ENCODE measurements at regions not wholly inside any gene's neighbourhood (a gene's known extent, or its start where the extent isn't known, plus 50 kb on each side); places are given as distances from the start of the nearest gene placed in this dataset.

- peak; percentile 49 for FAIRE-seq
- H2AFZ ChIP-seq (ENCODE audit: low read depth, low read length) = peak overlapping the region; percentile 76
- 0% methylated on average over 5 of the region's 5 CpGs for WGBS (ENCODE audit: insufficient coverage, low coverage, missing lambda C conversion rate)
- TF ChIP-seq L3MBTL2 (IDR thresholded peaks at IDR 0.05) = peak; percentile 28; the same call in 1 of the 2 replicates
- no peak for TF ChIP-seq KDM5B (IDR thresholded peaks at IDR 0.05; ENCODE audit: insufficient replicate concordance, low read depth, low read length)
- peak; percentile 29; the same call in 1 of the 2 replicates for TF ChIP-seq CXXC5 (CRISPR knock-in tag; IDR thresholded peaks at IDR 0.05)
- no peak for TF ChIP-seq THRB (CRISPR knock-in tag; conservative IDR thresholded peaks at IDR 0.05)
- TF ChIP-seq GATAD2B (IDR thresholded peaks at IDR 0.05; ENCODE audit: borderline replicate concordance) = 0 out of 2 replicates have a peak, but pooled peaks have one; percentile 12
- no peak for TF ChIP-seq TOE1 (IDR thresholded peaks at IDR 0.05; ENCODE audit: borderline replicate concordance)
- no peak for TF ChIP-seq TOE1 (CRISPR knock-in tag; IDR thresholded peaks at IDR 0.05; ENCODE audit: borderline replicate concordance, low read depth)
- TF ChIP-seq RCOR1 (IDR thresholded peaks at IDR 0.05; ENCODE audit: borderline replicate concordance in 1 of 2, low read depth in 2 of 2, low read length in 2 of 2) = peak in 1 of 2 experiments; percentile 61; a peak in 1 of 4 replicates
- no peak for TF ChIP-seq ID3 (CRISPR knock-in tag; IDR thresholded peaks at IDR 0.05)
- peak; percentile 71; the same call in 1 of the 2 replicates for TF ChIP-seq ID3 (tag; IDR thresholded peaks at IDR 0.05)
- TF ChIP-seq ZNF592 (IDR thresholded peaks at IDR 0.05) = peak; percentile 45; the same call in 1 of the 2 replicates
- peak; percentile 72 for TF ChIP-seq CBFA2T3 (IDR thresholded peaks at IDR 0.05)
- TF ChIP-seq TEAD4 (IDR thresholded peaks at IDR 0.05; ENCODE audit: low read length) = peak; percentile 26; the same call in 1 of the 2 replicates
- no peak for TF ChIP-seq TEAD4 (CRISPR knock-in tag; IDR thresholded peaks at IDR 0.05; ENCODE audit: borderline replicate concordance)
- TF ChIP-seq EGR1 (conservative IDR thresholded peaks at IDR 0.05) = 0 out of 2 replicates have a peak, but pooled peaks have one; percentile 16
- peak; percentile 47 for TF ChIP-seq CBFA2T2 (conservative IDR thresholded peaks at IDR 0.05)
- peak; percentile 32; the same call in 1 of the 2 replicates for TF ChIP-seq ZEB2 (IDR thresholded peaks at IDR 0.05)
Measured at GRCh38 chrX:110410603-110411002, 52.0 kb downstream of the RTL9 start.

More at GRCh38 chrX:110410603-110411002, 52.0 kb downstream of the RTL9 start:
- ATAC-seq = peak; percentile 12; the same call in 1 of the 3 replicates
- Histone ChIP-seq H3K9me3 (replicated peaks; ENCODE audit: control insufficient read depth, insufficient read depth, low read depth, low read length) (no peaks in the 10 kb centered on the region), H3K27ac (ENCODE audit: extremely low read depth, low read depth, low read length) (peak overlapping the region; percentile 86), H3K4me2 (ENCODE audit: insufficient read depth, low read length) (peak overlapping the region; percentile 72), H3K79me2 (ENCODE audit: control insufficient read depth, insufficient read depth, low read length) (no peaks in the 10 kb centered on the region), H3K4me3 (no peak overlapping the region), H4K20me1 (replicated peaks; ENCODE audit: control insufficient read depth, insufficient read depth, low read length) (no peaks in the 10 kb centered on the region), H3K4me1 (replicated peaks in 1 of 2; ENCODE audit: control insufficient read depth in 2 of 2, insufficient read depth in 2 of 2, low read length in 2 of 2) (peaks cover 32 to 49% of the 10 kb centered on the region in 2 experiments; a peak in 4 of 5 replicates), H3K9me1 (ENCODE audit: control insufficient read depth, insufficient read depth, low read length) (no peaks in the 10 kb centered on the region), H3K9ac (ENCODE audit: insufficient read depth in 1 of 2, low read depth in 2 of 2, low read length in 2 of 2) (peak overlapping the region; percentile 4 to 65; a peak in 3 of 4 replicates), H3K36me3 (ENCODE audit: control insufficient read depth, insufficient read depth, low read length) (no peaks in the 10 kb centered on the region; the same call in 2 of the 3 replicates), H3K27me3 (ENCODE audit: control insufficient read depth in 2 of 2, insufficient read depth in 2 of 2, low read length in 2 of 2) (no peaks in the 10 kb centered on the region)
- intact Hi-C loops (cut with micrococcal nuclease) (loop anchor here (10.0 kb wide), 1 partner anchor 496 kb away; no protein-coding TSS in a partner anchor), in situ Hi-C loops (cut with MboI) (loop anchor here (25.0 kb wide), 1 partner anchor 498 kb away; no protein-coding TSS in a partner anchor)
- ChIA-PET CTCF (ENCODE audit: low intra/inter-chr PET ratio) (interaction anchor here (1.0 to 6.5 kb wide), 2 partner anchors 250 to 264 kb away, joined by 3 to 39 read pairs; no protein-coding TSS in a partner anchor), POLR2A (interaction anchor here (2.0 to 2.4 kb wide), 3 partner anchors 232 to 258 kb away, joined by 6 to 8 read pairs (median 7); no protein-coding TSS in a partner anchor)
- DNase-seq (ENCODE audit: extremely low read depth in 1 of 4, low spot score in 3 of 4) = peak in 2 of 4 experiments; percentile 51 to 67
- BruUV-seq (replicated peaks) = no TSS peak
